ENCODE measurements at regions not wholly inside any gene's neighbourhood (a gene's known extent, or its start where the extent isn't known, plus 50 kb on each side); places are given as distances from the start of the nearest gene placed in this dataset.

GRCh38 chr4:36767596-36767995 is 476.9 kb upstream of the NWD2 start:
- Histone ChIP-seq H3K27ac (no peak overlapping the region), H3K36me3 (no peaks in the 10 kb centered on the region), H3K4me1 (no peaks in the 10 kb centered on the region), H3K27me3 (no peaks in the 10 kb centered on the region), H3K4me3 (no peak overlapping the region), H3K9me3 (no peaks in the 10 kb centered on the region)
- WGBS, 2 donors: 88% methylated on average over 1 of the region's 1 CpG; no CpG with 5 or more reads in 1 of the 2 donors
- TF ChIP-seq POLR2A (IDR thresholded peaks at IDR 0.05): no peak
- TF ChIP-seq CTCF (IDR thresholded peaks at IDR 0.05): no peak
- no peak for DNase-seq (ENCODE audit: low spot score in 2 of 2)

- 38 to 82% methylated on average over 2 of the region's 2 CpGs for WGBS, 2 donors
- Histone ChIP-seq H3K27me3 (no peaks in the 10 kb centered on the region), H3K4me1 (no peaks in the 10 kb centered on the region), H3K4me3 (no peak overlapping the region), H3K27ac (no peak overlapping the region), H3K9me3 (no peaks in the 10 kb centered on the region), H3K36me3 (no peaks in the 10 kb centered on the region)
- TF ChIP-seq EP300 (IDR thresholded peaks at IDR 0.05) (no peak), CTCF (IDR thresholded peaks at IDR 0.05) (no peak), POLR2A (IDR thresholded peaks at IDR 0.05) (no peak)
- no peak for DNase-seq (ENCODE audit: low spot score in 2 of 2)
Measured at GRCh38 chr4:36771411-36772153, 473.0 kb upstream of the NWD2 start.

GRCh38 chr4:36772154-36772516 is 472.4 kb upstream of the NWD2 start:
- H3K36me3 ChIP-seq: no peaks in the 10 kb centered on the region
- DNase-seq (ENCODE audit: low spot score in 2 of 2): no peak
- H3K4me1 ChIP-seq: no peaks in the 10 kb centered on the region
- H3K27ac ChIP-seq: no peak overlapping the region
- no peaks in the 10 kb centered on the region for H3K9me3 ChIP-seq
- no peak overlapping the region for H3K4me3 ChIP-seq
- H3K27me3 ChIP-seq: no peaks in the 10 kb centered on the region
- no peak for TF ChIP-seq CTCF (IDR thresholded peaks at IDR 0.05)
- no peak for TF ChIP-seq POLR2A (IDR thresholded peaks at IDR 0.05)
- TF ChIP-seq EP300 (IDR thresholded peaks at IDR 0.05): no peak

- DNase-seq (ENCODE audit: low spot score in 2 of 2): no peak
- no peak overlapping the region for H3K27ac ChIP-seq
- no peak overlapping the region for H3K4me3 ChIP-seq
- TF ChIP-seq POLR2A (IDR thresholded peaks at IDR 0.05): no peak
- TF ChIP-seq CTCF (IDR thresholded peaks at IDR 0.05): no peak
- no peak for TF ChIP-seq EP300 (IDR thresholded peaks at IDR 0.05)
- H3K36me3 ChIP-seq: no peaks in the 10 kb centered on the region
- H3K27me3 ChIP-seq: no peaks in the 10 kb centered on the region
- WGBS, 2 donors: 33 to 67% methylated on average over 2 of the region's 2 CpGs
- H3K4me1 ChIP-seq: no peaks in the 10 kb centered on the region
- H3K9me3 ChIP-seq: no peaks in the 10 kb centered on the region
Measured at GRCh38 chr4:36773467-36773866, 471.1 kb upstream of the NWD2 start.

GRCh38 chr4:36775544-36775943 is 469.0 kb upstream of the NWD2 start:
- H3K27ac ChIP-seq: no peak overlapping the region
- H3K4me3 ChIP-seq: no peak overlapping the region
- no peaks in the 10 kb centered on the region for H3K4me1 ChIP-seq
- TF ChIP-seq EP300 (IDR thresholded peaks at IDR 0.05) (no peak), CTCF (IDR thresholded peaks at IDR 0.05) (no peak), POLR2A (IDR thresholded peaks at IDR 0.05) (no peak)
- H3K9me3 ChIP-seq: no peaks in the 10 kb centered on the region
- no peak for DNase-seq (ENCODE audit: low spot score in 2 of 2)
- H3K36me3 ChIP-seq: no peaks in the 10 kb centered on the region
- H3K27me3 ChIP-seq: no peaks in the 10 kb centered on the region
